ENCODE measurements at regions not wholly inside any gene's neighbourhood (a gene's known extent, or its start where the extent isn't known, plus 50 kb on each side); places are given as distances from the start of the nearest gene placed in this dataset.
A peak's percentile ranks its signal among the peaks of the same experiment; 100 is the strongest.

DNA sequence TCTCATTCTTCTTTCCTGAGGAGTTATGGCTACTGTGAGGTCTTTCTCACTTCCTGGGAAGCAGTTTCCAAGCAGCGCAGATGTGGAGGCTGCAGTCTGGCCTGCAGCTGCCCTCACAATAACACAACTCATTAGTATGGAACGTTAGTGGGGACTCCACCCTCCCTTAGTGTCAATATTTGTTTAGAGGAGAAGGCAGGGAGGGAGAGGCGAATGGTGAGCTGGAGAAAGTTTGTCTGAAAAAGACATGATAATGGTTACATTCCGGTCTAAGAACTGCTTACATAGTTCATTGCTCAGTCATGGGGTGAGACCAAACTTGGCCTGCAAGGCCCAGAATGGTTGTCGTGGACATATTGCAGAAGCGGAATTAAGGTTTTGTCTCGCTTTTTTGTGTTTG is 170.2 kb downstream of the HS3ST3B1 start (continued):
- TF ChIP-seq SSRP1 (CRISPR knock-in tag; IDR thresholded peaks at IDR 0.05) (no peak), ZNF75D (CRISPR knock-in tag; IDR thresholded peaks at IDR 0.05; ENCODE audit: borderline replicate concordance) (no peak), NR2F6 (IDR thresholded peaks at IDR 0.05) (no peak), NR2F6 (CRISPR knock-in tag; IDR thresholded peaks at IDR 0.05) (peak; percentile 27; the same call in 1 of the 2 replicates), ZNF512 (CRISPR knock-in tag; IDR thresholded peaks at IDR 0.05) (no peak), ZNF598 (CRISPR knock-in tag; IDR thresholded peaks at IDR 0.05; ENCODE audit: borderline replicate concordance) (no peak), BRCA1 (CRISPR knock-in tag; IDR thresholded peaks at IDR 0.05) (no peak), ELF3 (CRISPR knock-in tag; IDR thresholded peaks at IDR 0.05) (peak; percentile 48; the same call in 1 of the 2 replicates), PITX1 (CRISPR knock-in tag; IDR thresholded peaks at IDR 0.05) (no peak), CREM (IDR thresholded peaks at IDR 0.05) (no peak), CREM (CRISPR knock-in tag; IDR thresholded peaks at IDR 0.05) (no peak), NKX3-1 (CRISPR knock-in tag; IDR thresholded peaks at IDR 0.05) (no peak), ZFP41 (CRISPR knock-in tag; IDR thresholded peaks at IDR 0.05; ENCODE audit: borderline replicate concordance) (no peak), ZFP82 (CRISPR knock-in tag; IDR thresholded peaks at IDR 0.05; ENCODE audit: borderline replicate concordance) (no peak), KDM5B (CRISPR knock-in tag; IDR thresholded peaks at IDR 0.05; ENCODE audit: borderline replicate concordance) (no peak), FOXA3 (CRISPR knock-in tag; IDR thresholded peaks at IDR 0.05) (peak; percentile 92), FOXJ3 (CRISPR knock-in tag; IDR thresholded peaks at IDR 0.05; ENCODE audit: borderline replicate concordance) (no peak)
- TF ChIP-seq, protein P1, sequence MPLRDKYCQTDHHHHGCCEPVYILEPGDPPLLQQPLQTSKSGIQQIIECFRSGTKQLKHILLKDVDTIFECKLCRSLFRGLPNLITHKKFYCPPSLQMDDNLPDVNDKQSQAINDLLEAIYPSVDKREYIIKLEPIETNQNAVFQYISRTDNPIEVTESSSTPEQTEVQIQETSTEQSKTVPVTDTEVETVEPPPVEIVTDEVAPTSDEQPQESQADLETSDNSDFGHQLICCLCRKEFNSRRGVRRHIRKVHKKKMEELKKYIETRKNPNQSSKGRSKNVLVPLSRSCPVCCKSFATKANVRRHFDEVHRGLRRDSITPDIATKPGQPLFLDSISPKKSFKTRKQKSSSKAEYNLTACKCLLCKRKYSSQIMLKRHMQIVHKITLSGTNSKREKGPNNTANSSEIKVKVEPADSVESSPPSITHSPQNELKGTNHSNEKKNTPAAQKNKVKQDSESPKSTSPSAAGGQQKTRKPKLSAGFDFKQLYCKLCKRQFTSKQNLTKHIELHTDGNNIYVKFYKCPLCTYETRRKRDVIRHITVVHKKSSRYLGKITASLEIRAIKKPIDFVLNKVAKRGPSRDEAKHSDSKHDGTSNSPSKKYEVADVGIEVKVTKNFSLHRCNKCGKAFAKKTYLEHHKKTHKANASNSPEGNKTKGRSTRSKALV (CRISPR knock-in tag; IDR thresholded peaks at IDR 0.05): no peak
- TF ChIP-seq, protein P2, sequence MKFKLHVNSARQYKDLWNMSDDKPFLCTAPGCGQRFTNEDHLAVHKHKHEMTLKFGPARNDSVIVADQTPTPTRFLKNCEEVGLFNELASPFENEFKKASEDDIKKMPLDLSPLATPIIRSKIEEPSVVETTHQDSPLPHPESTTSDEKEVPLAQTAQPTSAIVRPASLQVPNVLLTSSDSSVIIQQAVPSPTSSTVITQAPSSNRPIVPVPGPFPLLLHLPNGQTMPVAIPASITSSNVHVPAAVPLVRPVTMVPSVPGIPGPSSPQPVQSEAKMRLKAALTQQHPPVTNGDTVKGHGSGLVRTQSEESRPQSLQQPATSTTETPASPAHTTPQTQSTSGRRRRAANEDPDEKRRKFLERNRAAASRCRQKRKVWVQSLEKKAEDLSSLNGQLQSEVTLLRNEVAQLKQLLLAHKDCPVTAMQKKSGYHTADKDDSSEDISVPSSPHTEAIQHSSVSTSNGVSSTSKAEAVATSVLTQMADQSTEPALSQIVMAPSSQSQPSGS (CRISPR knock-in tag; IDR thresholded peaks at IDR 0.05): peak; percentile 52; the same call in 1 of the 2 replicates
- TF ChIP-seq, protein P3, sequence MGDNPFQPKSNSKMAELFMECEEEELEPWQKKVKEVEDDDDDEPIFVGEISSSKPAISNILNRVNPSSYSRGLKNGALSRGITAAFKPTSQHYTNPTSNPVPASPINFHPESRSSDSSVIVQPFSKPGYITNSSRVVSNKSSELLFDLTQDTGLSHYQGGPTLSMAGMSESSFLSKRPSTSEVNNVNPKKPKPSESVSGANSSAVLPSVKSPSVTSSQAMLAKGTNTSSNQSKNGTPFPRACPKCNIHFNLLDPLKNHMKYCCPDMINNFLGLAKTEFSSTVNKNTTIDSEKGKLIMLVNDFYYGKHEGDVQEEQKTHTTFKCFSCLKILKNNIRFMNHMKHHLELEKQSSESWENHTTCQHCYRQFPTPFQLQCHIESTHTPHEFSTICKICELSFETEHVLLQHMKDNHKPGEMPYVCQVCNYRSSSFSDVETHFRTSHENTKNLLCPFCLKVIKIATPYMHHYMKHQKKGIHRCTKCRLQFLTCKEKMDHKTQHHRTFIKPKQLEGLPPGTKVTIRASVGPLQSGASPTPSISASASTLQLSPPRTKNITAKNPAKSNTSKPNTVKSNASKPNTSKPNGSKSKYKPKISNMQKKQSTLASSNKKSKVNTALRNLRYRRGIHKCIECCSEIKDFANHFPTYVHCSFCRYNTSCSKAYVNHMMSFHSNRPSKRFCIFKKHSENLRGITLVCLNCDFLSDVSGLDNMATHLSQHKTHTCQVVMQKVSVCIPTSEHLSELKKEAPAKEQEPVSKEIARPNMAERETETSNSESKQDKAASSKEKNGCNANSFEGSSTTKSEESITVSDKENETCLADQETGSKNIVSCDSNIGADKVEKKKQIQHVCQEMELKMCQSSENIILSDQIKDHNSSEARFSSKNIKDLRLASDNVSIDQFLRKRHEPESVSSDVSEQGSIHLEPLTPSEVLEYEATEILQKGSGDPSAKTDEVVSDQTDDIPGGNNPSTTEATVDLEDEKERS (CRISPR knock-in tag; IDR thresholded peaks at IDR 0.05): no peak
- TF ChIP-seq, protein P4, sequence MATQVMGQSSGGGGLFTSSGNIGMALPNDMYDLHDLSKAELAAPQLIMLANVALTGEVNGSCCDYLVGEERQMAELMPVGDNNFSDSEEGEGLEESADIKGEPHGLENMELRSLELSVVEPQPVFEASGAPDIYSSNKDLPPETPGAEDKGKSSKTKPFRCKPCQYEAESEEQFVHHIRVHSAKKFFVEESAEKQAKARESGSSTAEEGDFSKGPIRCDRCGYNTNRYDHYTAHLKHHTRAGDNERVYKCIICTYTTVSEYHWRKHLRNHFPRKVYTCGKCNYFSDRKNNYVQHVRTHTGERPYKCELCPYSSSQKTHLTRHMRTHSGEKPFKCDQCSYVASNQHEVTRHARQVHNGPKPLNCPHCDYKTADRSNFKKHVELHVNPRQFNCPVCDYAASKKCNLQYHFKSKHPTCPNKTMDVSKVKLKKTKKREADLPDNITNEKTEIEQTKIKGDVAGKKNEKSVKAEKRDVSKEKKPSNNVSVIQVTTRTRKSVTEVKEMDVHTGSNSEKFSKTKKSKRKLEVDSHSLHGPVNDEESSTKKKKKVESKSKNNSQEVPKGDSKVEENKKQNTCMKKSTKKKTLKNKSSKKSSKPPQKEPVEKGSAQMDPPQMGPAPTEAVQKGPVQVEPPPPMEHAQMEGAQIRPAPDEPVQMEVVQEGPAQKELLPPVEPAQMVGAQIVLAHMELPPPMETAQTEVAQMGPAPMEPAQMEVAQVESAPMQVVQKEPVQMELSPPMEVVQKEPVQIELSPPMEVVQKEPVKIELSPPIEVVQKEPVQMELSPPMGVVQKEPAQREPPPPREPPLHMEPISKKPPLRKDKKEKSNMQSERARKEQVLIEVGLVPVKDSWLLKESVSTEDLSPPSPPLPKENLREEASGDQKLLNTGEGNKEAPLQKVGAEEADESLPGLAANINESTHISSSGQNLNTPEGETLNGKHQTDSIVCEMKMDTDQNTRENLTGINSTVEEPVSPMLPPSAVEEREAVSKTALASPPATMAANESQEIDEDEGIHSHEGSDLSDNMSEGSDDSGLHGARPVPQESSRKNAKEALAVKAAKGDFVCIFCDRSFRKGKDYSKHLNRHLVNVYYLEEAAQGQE (IDR thresholded peaks at IDR 0.05; ENCODE audit: borderline replicate concordance in 1 of 2, low read depth in 1 of 2, low read length in 2 of 2): no peak

Measured in HepG2 (cell line).